GM03348 (cell line): ENCODE measurements at regions not wholly inside any gene's neighbourhood (a gene's known extent, or its start where the extent isn't known, plus 50 kb on each side); places are given as distances from the start of the nearest gene placed in this dataset.
A peak's percentile ranks its signal among the peaks of the same experiment; 100 is the strongest.
"Not testable (repeated sequence)": the region's sequence is repeated elsewhere in the genome, so short reads cannot be mapped to it uniquely, and the experiment has no call there.

Experiments used
- DNase-seq: peaks from one replicate; pipeline ENCODE4 v3.0.0; 2012; ENCODE audit warnings: low spot score

DNA sequence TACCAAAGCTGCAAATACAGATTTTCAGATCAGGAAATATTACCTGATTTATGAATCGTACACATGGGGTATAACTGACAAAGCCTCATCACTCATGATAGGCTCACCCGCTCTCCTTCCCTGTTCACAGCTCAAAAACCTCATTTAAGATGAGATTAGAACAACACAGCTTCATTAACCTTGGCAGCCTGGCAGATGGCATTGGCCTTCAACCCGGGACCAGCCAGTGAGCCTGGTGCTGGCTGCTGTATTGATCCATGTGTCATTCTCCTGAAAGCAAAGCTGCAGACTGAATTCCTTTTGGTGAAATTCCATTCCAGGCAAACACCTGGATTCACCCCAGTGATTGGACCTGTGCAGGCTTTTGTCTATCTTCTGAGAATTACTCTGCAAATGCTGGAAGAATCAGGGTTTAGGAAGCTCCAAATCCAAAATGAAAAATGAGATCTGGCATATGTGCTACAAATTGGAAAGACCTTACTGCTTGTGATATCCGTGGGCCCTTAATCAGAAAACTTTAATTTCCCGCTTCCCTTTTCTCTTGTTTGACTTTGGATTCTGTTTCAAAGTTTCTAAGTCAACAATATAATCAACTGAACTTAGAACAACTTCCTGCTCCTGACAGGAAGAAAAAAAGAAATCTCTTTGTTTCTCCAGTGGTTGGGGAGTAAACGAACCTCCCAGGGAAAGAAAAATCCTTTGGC is 189.1 kb upstream of the KBTBD8 start:
- no peak for DNase-seq

DNA sequence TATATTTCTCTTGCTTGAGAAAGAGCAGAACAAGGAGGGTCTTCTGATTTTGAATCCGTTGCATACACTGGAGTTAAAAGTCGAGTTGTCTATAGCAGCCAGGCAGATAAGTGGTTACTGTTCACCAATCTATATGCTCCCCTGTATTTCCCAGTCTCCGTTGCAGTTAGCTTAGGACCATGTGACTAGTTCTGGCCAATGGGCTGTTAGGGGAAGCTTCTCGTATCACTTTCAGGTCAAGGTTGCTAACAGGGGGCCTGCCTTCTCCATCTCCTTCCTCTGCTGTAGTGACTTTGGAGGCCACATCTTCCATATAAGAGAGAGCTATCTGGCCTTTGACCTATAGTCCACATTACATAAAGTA is 188.5 kb upstream of the KBTBD8 start:
- no peak for DNase-seq

- DNase-seq, result no peak
Observed at GRCh38 chr3:66812136-66812535, 186.0 kb upstream of the KBTBD8 start.

GRCh38 chr3:66812741-66813140 is 185.4 kb upstream of the KBTBD8 start:
- DNase-seq, result no peak

DNA sequence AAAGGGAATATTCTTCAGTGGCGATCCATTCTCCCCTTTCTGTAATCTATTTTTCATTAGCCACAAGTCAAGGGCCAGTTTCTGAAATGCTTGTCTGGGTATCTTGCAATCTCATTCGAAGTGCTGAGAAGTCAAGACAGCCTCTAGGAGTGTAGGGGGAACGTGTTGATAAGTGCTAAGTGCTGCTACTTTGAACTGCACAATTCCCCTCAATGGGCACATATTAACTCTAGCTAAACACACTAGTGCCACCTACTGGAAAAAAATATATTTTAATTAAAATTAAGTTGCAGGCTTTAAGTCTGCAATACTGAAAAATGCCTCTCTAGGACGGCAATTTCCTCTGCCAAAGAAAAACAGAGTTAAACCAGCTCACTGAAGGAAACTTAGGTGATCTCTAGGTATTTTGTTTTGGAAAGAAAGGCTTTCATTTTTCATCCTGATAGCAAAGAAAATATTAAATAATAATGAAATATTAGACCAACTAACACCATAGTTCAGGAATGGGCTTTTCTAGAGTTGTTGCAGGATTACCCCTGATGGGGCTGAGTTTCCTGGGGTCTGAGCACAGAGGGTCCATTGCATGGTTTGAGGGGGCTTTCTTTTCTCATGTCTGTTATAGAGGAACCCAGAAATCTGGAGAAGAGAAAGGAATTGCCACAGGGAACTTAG is 181.9 kb upstream of the KBTBD8 start:
- DNase-seq, result peak; percentile 67

DNA sequence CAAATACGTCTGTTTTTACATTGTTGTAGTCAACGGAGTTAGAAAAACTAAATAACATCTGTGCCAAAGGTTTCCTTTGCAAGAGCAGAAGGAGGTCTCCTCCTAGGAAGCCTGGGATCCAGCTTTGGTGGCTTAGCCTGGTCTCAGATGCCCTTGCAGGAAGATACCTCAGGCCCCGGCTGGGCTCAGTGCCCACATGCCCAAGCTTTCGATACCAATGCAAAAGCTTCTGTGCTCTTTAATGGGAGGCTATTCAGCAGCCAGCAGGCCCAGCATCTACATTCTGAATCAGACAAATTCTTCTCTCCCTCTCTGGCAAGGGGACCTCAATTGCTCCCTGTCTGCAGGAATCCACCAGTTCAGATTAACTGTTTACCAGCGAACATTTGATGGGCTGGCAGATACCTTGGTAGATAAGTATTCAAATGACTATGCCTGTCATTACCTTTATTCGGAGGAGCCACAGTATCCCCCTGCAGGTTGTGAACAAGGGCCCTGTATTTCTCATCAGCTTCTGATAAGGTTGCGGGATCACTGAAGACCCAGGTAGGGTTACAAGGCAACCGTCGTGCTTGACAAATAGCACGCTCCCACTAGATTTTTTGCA is 180.1 kb upstream of the KBTBD8 start:
- no peak for DNase-seq

DNA sequence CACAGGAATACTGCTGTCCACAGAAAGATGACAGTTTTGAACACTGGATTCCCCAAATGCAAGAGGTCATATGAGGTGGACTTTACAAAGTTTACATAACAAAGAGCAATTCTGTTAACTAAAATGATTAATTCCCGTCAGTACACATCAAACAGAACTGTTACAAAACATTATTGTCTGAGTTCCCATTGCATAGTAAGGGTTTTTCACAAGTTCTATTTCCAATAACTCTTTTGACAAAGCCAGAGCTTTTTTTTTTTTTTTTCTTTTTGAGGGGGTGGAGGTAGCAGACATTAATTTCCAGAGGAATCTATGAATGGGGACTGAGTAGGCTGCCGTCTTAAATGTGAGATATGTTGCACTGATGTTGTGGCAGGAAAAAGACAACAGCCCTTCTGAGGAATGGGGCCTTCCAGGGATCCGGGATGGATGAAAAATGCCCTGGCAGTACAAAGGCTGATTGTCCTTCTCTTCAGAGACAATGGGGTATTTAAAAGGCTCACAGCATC is 178.1 kb upstream of the KBTBD8 start:
- no peak for DNase-seq

DNA sequence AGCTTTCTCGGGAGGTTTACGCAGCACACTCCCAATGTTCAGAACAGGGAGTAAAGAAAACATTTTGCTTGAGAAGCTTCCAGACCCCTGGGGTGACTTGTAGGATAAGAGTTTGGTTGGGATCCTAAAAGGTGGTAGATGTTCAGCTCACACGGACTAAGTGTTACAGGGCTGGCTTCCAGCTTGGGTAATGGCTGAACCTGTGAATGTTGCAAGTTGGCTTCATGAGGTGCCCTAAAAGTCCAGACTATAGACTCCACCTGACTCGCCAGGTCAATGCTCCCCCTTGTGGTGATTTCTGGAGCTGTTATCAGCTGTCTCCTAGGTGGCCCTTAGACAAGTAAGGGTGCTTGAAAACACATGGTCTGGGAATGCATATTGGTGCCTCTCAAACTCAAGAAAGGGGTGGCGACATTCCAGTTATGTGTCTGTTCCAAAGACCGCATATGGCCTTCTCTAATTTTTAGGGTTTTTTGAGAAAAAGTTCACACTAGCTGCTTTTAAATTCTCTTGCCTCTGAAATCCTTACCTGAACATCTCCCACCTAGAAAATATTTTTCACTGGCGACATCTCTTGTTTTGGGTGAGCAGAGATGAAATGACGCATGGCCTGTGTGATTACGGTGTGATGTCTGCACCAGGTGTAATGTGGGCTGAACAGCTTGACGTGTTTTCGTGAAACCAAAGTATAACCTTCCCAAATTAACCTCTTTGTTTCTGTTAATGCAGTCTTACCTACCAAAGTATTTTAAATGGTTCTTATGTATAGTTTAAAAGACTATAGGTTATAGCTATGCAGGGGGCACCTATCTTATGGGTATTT is 175.7 kb upstream of the KBTBD8 start:
- DNase-seq, result peak; percentile 65

- DNase-seq, result no peak
Observed at GRCh38 chr3:66823009-66823397, 175.1 kb upstream of the KBTBD8 start.

GRCh38 chr3:66823532-66823931 is 174.6 kb upstream of the KBTBD8 start:
- DNase-seq, result no peak

- no peak for DNase-seq
Observed at GRCh38 chr3:66825375-66825774, 172.7 kb upstream of the KBTBD8 start.

GRCh38 chr3:66827726-66828125 is 170.4 kb upstream of the KBTBD8 start:
- no peak for DNase-seq

DNA sequence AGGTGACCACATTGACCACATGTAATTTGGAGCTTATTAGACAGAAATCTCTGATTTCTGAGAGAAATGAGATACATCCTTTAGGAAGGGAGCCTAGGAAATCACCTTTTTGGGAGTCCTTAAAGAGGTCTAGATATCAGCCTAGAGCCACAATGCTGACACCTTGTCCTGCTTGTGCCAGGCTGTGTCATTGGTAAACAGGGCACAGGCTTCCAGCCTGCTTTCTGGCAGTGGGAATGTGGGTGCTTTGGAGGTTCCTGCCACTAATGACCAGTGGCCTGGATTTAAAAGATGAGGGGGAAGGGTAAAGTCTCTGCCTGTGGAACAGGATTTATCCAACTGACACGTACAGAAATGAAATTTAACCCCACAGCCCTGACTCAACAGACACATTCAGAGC is 169.8 kb upstream of the KBTBD8 start:
- DNase-seq, result no peak

DNA sequence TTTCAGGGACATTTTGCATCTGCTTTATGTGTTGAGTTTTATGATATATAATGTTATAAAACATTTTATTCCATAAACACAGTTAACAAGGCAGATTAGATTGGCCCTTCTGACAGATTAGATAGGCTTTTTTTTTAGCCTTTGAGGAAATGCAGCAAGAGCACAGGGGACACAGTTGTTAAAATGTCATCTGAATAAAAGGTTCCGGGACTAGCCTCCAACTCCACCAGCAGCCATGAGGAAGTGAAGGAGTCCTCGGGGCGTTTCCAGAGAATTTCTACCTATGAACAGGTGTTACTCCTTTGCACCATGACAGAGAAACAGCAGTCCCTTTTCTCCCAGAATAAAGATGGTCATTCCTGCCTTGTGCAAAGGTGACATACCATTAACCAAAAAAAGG is 167.8 kb upstream of the KBTBD8 start:
- DNase-seq, result no peak

GRCh38 chr3:66831931-66832330 is 166.2 kb upstream of the KBTBD8 start:
- no peak for DNase-seq

GRCh38 chr3:66836363-66837152 is 161.5 kb upstream of the KBTBD8 start:
- peak; percentile 13 for DNase-seq

DNA sequence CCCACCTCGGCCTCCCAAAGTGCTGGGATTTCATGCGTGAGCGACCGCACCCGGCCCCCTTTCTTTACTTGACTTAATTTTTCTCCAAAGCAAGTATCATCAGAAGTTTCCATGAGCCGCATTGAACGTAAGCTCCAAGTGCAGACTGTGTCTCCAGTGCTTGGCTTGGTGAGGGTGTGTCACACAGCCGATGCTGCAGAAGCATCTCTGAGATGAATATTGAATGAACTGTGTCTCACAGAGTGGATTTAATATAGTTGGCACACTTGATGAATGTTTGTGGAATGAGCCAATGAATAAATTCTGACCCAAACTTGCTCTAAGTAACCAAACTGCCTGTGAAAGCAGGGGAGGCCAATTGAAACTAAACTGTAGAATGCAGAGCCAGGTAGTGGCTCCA is 159.4 kb upstream of the KBTBD8 start:
- no peak for DNase-seq

- no peak for DNase-seq
Observed at GRCh38 chr3:66839508-66839907, 158.6 kb upstream of the KBTBD8 start.

DNA sequence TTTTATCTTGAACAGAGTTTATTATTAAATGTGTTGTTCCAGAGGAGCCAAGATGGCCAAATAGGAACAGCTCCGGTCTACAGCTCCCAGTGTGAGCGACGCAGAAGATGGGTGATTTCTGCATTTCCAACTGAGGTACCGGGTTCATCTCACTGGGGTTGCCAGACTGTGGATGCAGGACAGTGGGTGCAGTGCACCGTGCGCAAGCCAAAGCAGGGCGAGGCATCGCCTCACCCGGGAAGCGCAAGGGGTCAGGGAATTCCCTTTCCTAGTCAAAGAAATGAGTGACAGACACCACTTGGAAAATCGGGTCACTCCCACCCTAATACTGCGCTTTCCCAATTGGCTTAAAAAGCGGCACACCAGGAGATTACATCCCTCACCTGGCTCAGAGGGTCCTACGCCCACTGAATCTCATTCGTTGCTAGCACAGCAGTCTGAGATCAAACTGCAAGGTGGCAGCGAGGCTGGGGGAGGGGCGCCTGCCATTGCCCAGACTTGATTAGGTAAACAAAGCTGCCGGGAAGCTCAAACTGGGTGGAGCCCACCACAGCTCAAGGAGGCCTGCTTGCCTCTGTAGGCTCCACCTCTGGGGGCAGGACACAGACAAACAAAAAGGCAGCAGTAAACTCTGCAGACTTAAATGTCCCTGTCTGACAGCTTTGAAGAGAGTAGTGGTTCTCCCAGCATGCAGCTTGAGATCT is 155.2 kb upstream of the KBTBD8 start:
- DNase-seq, result not testable (repeated sequence)

DNA sequence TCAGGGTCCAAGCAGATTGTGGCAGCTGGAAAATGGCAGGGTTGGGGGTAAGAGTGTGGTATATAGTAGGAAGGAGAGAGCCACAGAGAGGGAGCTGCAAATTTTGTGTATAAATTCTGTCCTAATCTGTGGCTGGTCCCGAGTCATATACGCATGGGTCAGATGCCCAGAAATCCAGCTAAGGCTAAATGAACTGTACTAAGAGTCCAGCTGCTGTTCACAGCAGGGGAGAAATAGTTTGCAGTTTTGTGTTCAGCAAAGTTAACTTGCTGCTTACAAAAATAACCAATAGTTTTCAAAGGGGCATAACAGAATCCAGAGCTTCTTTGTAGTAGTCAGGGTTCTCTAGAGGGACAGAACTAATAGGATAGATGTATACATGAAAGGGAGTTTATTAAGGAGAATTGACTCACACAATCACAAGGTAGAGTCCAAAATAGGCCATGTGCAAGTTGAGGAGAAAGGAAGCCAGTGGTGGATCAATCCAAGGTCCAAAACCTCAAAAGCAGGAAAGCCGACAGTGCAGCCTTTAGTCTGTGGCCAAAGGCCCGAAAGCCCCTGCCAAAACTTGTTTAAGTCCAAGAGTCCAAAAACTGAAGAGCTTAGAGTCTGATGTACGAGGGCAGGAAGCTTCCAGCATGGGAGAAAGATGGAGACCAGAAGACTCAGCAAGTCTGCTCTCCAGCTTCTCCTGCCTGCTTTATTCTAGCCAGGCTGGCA is 146.1 kb upstream of the KBTBD8 start:
- no peak for DNase-seq
